ENCODE measurements at regions not wholly inside any gene's neighbourhood (a gene's known extent, or its start where the extent isn't known, plus 50 kb on each side); places are given as distances from the start of the nearest gene placed in this dataset.

GRCh38 chr12:92003701-92004100, 141.9 kb downstream of the BTG1 start:
- in situ Hi-C loops (cut with MboI; ENCODE audit: low sequenced_read_pairs): no loop called here

- in situ Hi-C loops (cut with MboI; ENCODE audit: low sequenced_read_pairs): no loop called here
Measured at GRCh38 chr12:92002673-92003382, 142.8 kb downstream of the BTG1 start.

GRCh38 chr12:92002195-92002649, 143.4 kb downstream of the BTG1 start:
- in situ Hi-C loops (cut with MboI; ENCODE audit: low sequenced_read_pairs): no loop called here

GRCh38 chr12:92000597-92000996, 145.0 kb downstream of the BTG1 start:
- in situ Hi-C loops (cut with MboI; ENCODE audit: low sequenced_read_pairs): no loop called here

GRCh38 chr12:91999823-92000222, 145.8 kb downstream of the BTG1 start:
- in situ Hi-C loops (cut with MboI; ENCODE audit: low sequenced_read_pairs): no loop called here

- in situ Hi-C loops (cut with MboI; ENCODE audit: low sequenced_read_pairs): no loop called here
Measured at GRCh38 chr12:91998316-91998715, 147.3 kb downstream of the BTG1 start.

- in situ Hi-C loops (cut with MboI; ENCODE audit: low sequenced_read_pairs): no loop called here
Measured at GRCh38 chr12:91994208-91994797, 151.3 kb downstream of the BTG1 start.

GRCh38 chr12:91993287-91994017, 152.2 kb downstream of the BTG1 start:
- in situ Hi-C loops (cut with MboI; ENCODE audit: low sequenced_read_pairs): no loop called here

- in situ Hi-C loops (cut with MboI; ENCODE audit: low sequenced_read_pairs): no loop called here
Measured at GRCh38 chr12:91991399-91992187, 154.1 kb downstream of the BTG1 start.

- in situ Hi-C loops (cut with MboI; ENCODE audit: low sequenced_read_pairs): no loop called here
Measured at GRCh38 chr12:91990525-91990924, 155.1 kb downstream of the BTG1 start.

- in situ Hi-C loops (cut with MboI; ENCODE audit: low sequenced_read_pairs): no loop called here
Measured at GRCh38 chr12:91989143-91989542, 156.5 kb downstream of the BTG1 start.

GRCh38 chr12:91988086-91988923, 157.3 kb downstream of the BTG1 start:
- in situ Hi-C loops (cut with MboI; ENCODE audit: low sequenced_read_pairs): no loop called here

- in situ Hi-C loops (cut with MboI; ENCODE audit: low sequenced_read_pairs): no loop called here
Measured at GRCh38 chr12:91986084-91986483, 159.6 kb downstream of the BTG1 start.

GRCh38 chr12:91985002-91985787, 160.5 kb downstream of the BTG1 start:
- in situ Hi-C loops (cut with MboI; ENCODE audit: low sequenced_read_pairs): no loop called here

- in situ Hi-C loops (cut with MboI; ENCODE audit: low sequenced_read_pairs): no loop called here
Measured at GRCh38 chr12:91984556-91984955, 161.1 kb downstream of the BTG1 start.

GRCh38 chr12:91983935-91984334, 161.7 kb downstream of the BTG1 start:
- in situ Hi-C loops (cut with MboI; ENCODE audit: low sequenced_read_pairs): no loop called here

- in situ Hi-C loops (cut with MboI; ENCODE audit: low sequenced_read_pairs): no loop called here
Measured at GRCh38 chr12:91982946-91983345, 162.7 kb downstream of the BTG1 start.

GRCh38 chr12:91980389-91980821, 165.2 kb downstream of the BTG1 start:
- in situ Hi-C loops (cut with MboI; ENCODE audit: low sequenced_read_pairs): no loop called here

GRCh38 chr12:91978143-91978542, 167.5 kb downstream of the BTG1 start:
- in situ Hi-C loops (cut with MboI; ENCODE audit: low sequenced_read_pairs): no loop called here
